ENCODE measurements at regions not wholly inside any gene's neighbourhood (a gene's known extent, or its start where the extent isn't known, plus 50 kb on each side); places are given as distances from the start of the nearest gene placed in this dataset.
"Not testable (repeated sequence)": the region's sequence is repeated elsewhere in the genome, so short reads cannot be mapped to it uniquely, and the experiment has no call there.

DNA sequence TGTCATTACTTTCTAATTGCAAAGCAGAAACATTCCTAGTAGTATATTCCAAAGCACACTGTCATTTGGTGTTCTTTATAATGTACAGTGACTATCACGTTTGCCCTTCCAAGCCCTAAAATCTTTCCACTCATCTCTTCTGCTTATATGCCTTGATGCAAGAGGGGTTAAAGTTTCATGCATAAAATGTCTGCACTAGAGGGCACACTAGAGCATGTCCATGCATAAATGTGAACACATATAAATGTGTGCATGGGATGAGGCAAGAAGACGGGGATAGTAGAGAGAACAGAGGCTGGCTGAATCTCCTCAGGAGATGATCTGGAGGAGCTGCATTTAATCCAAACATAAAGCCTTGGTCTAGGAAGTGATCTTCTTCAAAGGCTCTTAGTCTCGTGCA lies 352.8 kb downstream of the BCL2L11 start:
- not testable (repeated sequence) for TF ChIP-seq POLR2AphosphoS5, POLR2A (IDR thresholded peaks at IDR 0.05)
- TF ChIP-seq, protein P1, sequence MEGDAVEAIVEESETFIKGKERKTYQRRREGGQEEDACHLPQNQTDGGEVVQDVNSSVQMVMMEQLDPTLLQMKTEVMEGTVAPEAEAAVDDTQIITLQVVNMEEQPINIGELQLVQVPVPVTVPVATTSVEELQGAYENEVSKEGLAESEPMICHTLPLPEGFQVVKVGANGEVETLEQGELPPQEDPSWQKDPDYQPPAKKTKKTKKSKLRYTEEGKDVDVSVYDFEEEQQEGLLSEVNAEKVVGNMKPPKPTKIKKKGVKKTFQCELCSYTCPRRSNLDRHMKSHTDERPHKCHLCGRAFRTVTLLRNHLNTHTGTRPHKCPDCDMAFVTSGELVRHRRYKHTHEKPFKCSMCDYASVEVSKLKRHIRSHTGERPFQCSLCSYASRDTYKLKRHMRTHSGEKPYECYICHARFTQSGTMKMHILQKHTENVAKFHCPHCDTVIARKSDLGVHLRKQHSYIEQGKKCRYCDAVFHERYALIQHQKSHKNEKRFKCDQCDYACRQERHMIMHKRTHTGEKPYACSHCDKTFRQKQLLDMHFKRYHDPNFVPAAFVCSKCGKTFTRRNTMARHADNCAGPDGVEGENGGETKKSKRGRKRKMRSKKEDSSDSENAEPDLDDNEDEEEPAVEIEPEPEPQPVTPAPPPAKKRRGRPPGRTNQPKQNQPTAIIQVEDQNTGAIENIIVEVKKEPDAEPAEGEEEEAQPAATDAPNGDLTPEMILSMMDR (IDR thresholded peaks at IDR 0.05): peak in 1 of 4 experiments; percentile 25

Data from gastroesophageal sphincter (tissue), 3 donors.